Esophagus squamous epithelium (tissue), 5 donors: ENCODE measurements at regions not wholly inside any gene's neighbourhood (a gene's known extent, or its start where the extent isn't known, plus 50 kb on each side); places are given as distances from the start of the nearest gene placed in this dataset.

Experiments
- DNase-seq: peaks from one replicate; lab custom pipeline; 2025; lab: John Stamatoyannopoulos, UW
- H3K27ac ChIP-seq, 4 donors: fragments of 200-600 bp; sonication (generic); one replicate each; pipeline ENCODE4 v1.5.1; 2016 to 2019; ENCODE audit warnings: mild to moderate bottlenecking in 1 of 4
- H3K27me3 ChIP-seq, 4 donors: fragments of 200-600 bp; sonication (generic); 1 replicate in 3 of 4; 2 replicates in 1 of 4; pipeline versions ENCODE4 v1.5.1 to v1.6.0; 2017 to 2021; ENCODE audit warnings: antibody characterized with exemption in 1 of 4
- H3K36me3 ChIP-seq, 3 donors: fragments of 200-600 bp; sonication (generic); one replicate each; pipeline ENCODE4 v1.5.1; 2016 to 2019
- H3K4me1 ChIP-seq, 3 donors: fragments of 200-600 bp; sonication (generic); one replicate each; pipeline ENCODE4 v1.5.1; 2017 to 2019
- H3K4me3 ChIP-seq, 4 donors: fragments of 200-600 bp; sonication (generic); 1 replicate in 3 of 4; 2 replicates in 1 of 4; pipeline ENCODE4 v1.5.1; 2016 to 2019; ENCODE audit warnings: mild to moderate bottlenecking in 2 of 4, moderate library complexity in 1 of 4
- H3K9me3 ChIP-seq, 3 donors: fragments of 200-600 bp; sonication (generic); one replicate each; pipeline ENCODE4 v1.5.1; 2016 to 2019
- POLR2A ChIP-seq, 4 donors: fragments of 450-650 bp; IDR thresholded peaks; one replicate each; pipeline ENCODE4 v1.6.1; 2017; ENCODE audit warnings: antibody characterized with exemption in 4 of 4, mild to moderate bottlenecking in 4 of 4, moderate library complexity in 3 of 4
- WGBS, 2 donors: methylation state at CpG; one replicate each; pipeline ENCODE4 v1.1.5; 2018; 5-methylcytosine and 5-hydroxymethylcytosine counted together
- intact Hi-C: fragments of 100-400 bp; cut with DNase I; formaldehyde crosslinking; loops from one replicate; pipeline ENCODE4 v1.15.0; 2022
- TF ChIP-seq, protein P1 (sequence below), 6 experiments: fragments of 450-650 bp in 4 of 6; fragments of 200-600 bp in 2 of 6; sonication (generic) in 2 of 6; IDR thresholded peaks; one replicate each; pipeline ENCODE4 v1.5.1; 2016 to 2019; ENCODE audit warnings: antibody characterized with exemption in 6 of 6, mild to moderate bottlenecking in 4 of 6, moderate library complexity in 4 of 6
- donor health status: DM: yes; HTN: yes; CAD: no.

DNA sequence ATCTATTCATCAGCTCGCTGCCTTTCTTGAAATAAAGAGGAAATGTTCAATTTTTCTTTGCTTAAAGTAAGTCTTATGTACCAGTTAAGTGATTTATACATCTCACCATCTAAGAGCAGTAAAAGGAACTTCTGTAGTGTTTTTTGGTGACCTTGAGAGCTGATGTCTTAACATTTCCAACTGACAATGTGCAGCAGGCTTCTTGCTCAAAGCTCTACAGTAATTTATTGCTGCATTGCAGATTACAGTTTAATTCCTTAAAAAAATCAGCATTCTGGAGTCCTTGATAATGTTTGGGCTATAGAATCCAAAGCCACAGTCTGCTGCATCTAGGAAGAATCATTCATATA, 61.6 kb downstream of the DIPK2A start:
- Histone ChIP-seq H3K9me3 (no peaks in the 10 kb centered on the region), H3K27ac (no peak overlapping the region), H3K4me1 (peaks cover 6 to 17% (median 9%) of the 10 kb centered on the region in 3 donors), H3K27me3 (no peaks in the 10 kb centered on the region), H3K4me3 (no peak overlapping the region), H3K36me3 (no peaks in the 10 kb centered on the region)
- no peak for DNase-seq
- no peak for TF ChIP-seq POLR2A (IDR thresholded peaks at IDR 0.05)
- TF ChIP-seq, protein P1, sequence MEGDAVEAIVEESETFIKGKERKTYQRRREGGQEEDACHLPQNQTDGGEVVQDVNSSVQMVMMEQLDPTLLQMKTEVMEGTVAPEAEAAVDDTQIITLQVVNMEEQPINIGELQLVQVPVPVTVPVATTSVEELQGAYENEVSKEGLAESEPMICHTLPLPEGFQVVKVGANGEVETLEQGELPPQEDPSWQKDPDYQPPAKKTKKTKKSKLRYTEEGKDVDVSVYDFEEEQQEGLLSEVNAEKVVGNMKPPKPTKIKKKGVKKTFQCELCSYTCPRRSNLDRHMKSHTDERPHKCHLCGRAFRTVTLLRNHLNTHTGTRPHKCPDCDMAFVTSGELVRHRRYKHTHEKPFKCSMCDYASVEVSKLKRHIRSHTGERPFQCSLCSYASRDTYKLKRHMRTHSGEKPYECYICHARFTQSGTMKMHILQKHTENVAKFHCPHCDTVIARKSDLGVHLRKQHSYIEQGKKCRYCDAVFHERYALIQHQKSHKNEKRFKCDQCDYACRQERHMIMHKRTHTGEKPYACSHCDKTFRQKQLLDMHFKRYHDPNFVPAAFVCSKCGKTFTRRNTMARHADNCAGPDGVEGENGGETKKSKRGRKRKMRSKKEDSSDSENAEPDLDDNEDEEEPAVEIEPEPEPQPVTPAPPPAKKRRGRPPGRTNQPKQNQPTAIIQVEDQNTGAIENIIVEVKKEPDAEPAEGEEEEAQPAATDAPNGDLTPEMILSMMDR (IDR thresholded peaks at IDR 0.05), result no peak
- intact Hi-C loops, result no loop called here
- WGBS, 2 donors, result 67 to 71% methylated on average over 1 of the region's 1 CpG

DNA sequence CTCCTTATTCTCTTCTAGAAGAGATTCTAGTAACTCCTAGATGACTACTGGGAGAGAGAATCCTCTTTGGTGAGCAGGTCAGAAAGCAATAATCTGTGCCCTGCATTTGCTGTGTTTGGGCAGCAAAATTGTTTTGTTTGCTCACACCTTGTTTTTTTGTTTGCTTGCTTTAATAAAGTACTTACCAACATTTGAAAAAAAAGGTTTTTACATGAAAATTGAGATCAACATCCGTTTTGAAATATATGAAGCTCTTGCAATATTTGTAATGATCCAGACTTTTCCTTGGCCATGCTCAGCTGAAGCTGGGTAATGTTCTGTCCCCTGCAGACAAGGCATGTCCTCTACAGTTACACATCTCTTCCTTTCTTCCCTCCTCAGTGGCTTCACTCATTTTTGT, 62.2 kb downstream of the DIPK2A start:
- DNase-seq, result no peak
- Histone ChIP-seq H3K4me3 (no peak overlapping the region), H3K9me3 (no peaks in the 10 kb centered on the region), H3K27ac (no peak overlapping the region), H3K4me1 (peaks cover 6 to 17% (median 9%) of the 10 kb centered on the region in 3 donors), H3K36me3 (no peaks in the 10 kb centered on the region), H3K27me3 (no peaks in the 10 kb centered on the region)
- intact Hi-C loops, result no loop called here
- 64 to 74% methylated on average over 1 of the region's 1 CpG for WGBS, 2 donors
- TF ChIP-seq POLR2A (IDR thresholded peaks at IDR 0.05), result no peak
- TF ChIP-seq, protein P1 (IDR thresholded peaks at IDR 0.05), result no peak

DNA sequence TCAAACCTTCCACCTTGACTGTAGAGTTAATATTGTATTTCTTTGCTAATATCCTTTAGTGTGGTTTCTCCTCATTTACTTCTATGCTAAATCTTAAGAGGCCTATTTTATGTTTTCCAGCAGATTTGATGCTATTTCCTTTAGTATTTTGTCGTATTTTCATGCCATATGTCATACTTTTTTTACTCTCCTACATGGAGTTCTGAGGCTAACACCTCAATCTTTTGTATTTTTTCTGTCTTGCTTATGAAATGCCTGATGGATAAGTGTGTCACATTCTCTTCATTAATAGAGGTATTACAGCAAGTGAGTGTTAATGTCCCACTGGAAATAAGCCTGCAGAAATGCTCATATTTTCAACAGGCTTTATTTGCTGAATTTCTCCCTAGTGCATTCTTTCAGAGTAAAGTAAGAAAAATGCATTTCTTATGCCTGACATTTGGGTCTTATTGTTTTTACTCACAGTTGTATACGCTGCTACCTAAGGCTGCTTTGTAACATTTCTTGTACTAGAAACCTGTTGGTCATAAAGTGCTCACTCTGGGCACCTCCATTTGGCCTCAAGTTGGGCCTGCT, 63.2 kb downstream of the DIPK2A start:
- no peak for TF ChIP-seq POLR2A (IDR thresholded peaks at IDR 0.05)
- TF ChIP-seq, protein P1 (IDR thresholded peaks at IDR 0.05), result no peak
- Histone ChIP-seq H3K4me1 (peaks cover 6 to 17% (median 9%) of the 10 kb centered on the region in 3 donors), H3K27me3 (no peaks in the 10 kb centered on the region), H3K4me3 (no peak overlapping the region), H3K27ac (no peak overlapping the region), H3K36me3 (no peaks in the 10 kb centered on the region), H3K9me3 (no peaks in the 10 kb centered on the region)
- intact Hi-C loops, result no loop called here
- no peak for DNase-seq
- WGBS, 2 donors, result 87 to 91% methylated on average over 2 of the region's 2 CpGs

DNA sequence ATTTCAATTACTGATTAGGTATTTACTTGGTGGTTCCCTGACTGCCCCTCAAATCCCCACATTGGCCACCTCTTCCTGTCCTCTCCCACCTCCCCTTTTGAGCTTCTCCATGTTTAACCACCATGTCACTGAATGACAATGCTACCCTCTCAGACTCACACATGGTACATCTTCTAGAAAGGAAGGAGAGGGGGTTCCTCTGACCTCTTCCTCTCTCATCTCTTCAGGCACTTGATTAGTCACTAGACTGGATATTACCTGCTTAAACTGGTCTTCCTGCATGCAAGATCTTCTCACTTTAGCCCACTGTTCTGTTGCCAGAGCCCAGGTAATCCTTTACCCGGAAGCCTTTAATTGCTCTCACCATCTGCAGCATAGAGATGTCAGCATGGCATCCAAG, 64.9 kb downstream of the DIPK2A start:
- H3K9me3 ChIP-seq, result no peaks in the 10 kb centered on the region
- no peaks in the 10 kb centered on the region for H3K36me3 ChIP-seq
- peaks cover 6 to 14% (median 9%) of the 10 kb centered on the region in 3 donors for H3K4me1 ChIP-seq
- DNase-seq, result no peak
- TF ChIP-seq POLR2A (IDR thresholded peaks at IDR 0.05), result no peak
- TF ChIP-seq, protein P1 (IDR thresholded peaks at IDR 0.05), result no peak
- intact Hi-C loops, result no loop called here
- H3K27ac ChIP-seq, result no peak overlapping the region
- 72 to 80% methylated on average over 1 of the region's 1 CpG for WGBS, 2 donors
- H3K4me3 ChIP-seq, result no peak overlapping the region
- no peaks in the 10 kb centered on the region for H3K27me3 ChIP-seq

DNA sequence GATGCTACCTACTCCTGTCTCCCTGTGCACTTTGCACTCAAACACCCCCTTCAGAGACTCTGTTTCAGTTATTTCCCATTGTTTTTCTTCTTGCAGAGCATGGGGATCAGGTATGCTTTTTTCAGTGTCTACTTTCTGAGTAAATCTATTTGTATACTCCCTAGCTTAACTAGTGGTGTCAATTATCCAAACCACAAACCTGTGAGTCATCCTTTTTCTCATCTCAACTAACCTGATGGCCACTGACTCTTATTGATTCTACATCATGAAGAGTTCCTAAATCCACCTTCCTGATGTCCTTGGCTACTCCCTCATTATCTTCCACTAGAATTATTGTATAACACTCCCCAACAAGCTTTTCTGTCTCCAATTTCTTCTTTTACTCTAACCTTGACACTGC, 68.0 kb downstream of the DIPK2A start:
- Histone ChIP-seq H3K4me3 (no peak overlapping the region), H3K36me3 (no peaks in the 10 kb centered on the region), H3K4me1 (no peaks in the 10 kb centered on the region), H3K9me3 (no peaks in the 10 kb centered on the region), H3K27me3 (no peaks in the 10 kb centered on the region), H3K27ac (no peak overlapping the region)
- TF ChIP-seq POLR2A (IDR thresholded peaks at IDR 0.05), result no peak
- TF ChIP-seq, protein P1 (IDR thresholded peaks at IDR 0.05), result no peak
- intact Hi-C loops, result no loop called here
- no peak for DNase-seq
